ENCODE measurements at regions not wholly inside any gene's neighbourhood (a gene's known extent, or its start where the extent isn't known, plus 50 kb on each side); places are given as distances from the start of the nearest gene placed in this dataset.

DNA sequence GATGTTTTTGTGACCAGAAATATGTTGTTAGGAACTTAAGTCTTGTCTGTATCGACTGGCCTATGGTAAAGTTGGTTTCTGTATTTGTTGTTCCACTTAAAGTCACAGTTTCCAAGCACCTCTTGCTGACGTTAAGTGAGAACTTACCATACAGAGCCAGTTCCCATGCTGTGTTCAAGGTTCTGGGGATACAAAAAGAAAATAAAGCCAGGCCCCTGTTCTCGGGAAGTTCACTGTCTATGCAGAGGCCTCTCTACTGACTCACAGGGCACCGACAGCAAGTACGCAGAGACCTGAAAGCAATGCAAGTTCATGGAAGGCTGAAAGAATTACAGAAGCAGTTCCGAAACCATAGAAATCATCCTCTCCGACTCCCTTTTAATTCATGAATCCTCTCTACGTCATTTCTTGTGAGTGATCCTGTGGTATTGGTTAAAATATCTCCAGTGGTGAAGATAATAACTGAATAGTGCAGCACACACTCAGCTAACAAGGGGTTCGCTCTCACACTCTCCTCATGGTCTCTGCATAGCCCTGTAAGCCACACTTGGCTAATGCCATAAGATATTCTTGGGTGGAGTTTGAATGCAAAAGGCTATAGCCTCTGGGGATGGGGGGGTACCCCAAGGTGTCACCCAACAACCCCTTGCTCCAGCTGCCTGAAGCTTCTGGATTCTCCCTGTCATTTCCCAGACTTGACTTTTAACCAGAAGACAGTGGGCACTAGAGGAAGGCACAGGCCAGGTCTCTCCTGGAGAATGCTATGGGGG lies 91.2 kb upstream of the EXOC2 start:
- TF ChIP-seq, protein P1, sequence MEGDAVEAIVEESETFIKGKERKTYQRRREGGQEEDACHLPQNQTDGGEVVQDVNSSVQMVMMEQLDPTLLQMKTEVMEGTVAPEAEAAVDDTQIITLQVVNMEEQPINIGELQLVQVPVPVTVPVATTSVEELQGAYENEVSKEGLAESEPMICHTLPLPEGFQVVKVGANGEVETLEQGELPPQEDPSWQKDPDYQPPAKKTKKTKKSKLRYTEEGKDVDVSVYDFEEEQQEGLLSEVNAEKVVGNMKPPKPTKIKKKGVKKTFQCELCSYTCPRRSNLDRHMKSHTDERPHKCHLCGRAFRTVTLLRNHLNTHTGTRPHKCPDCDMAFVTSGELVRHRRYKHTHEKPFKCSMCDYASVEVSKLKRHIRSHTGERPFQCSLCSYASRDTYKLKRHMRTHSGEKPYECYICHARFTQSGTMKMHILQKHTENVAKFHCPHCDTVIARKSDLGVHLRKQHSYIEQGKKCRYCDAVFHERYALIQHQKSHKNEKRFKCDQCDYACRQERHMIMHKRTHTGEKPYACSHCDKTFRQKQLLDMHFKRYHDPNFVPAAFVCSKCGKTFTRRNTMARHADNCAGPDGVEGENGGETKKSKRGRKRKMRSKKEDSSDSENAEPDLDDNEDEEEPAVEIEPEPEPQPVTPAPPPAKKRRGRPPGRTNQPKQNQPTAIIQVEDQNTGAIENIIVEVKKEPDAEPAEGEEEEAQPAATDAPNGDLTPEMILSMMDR (IDR thresholded peaks at IDR 0.05; ENCODE audit: borderline replicate concordance, extremely low read depth, low read length, poor library complexity, severe bottlenecking), result no peak
- TF ChIP-seq EZH2 (IDR thresholded peaks at IDR 0.05; ENCODE audit: borderline replicate concordance, low read depth, low read length, severe bottlenecking), result no peak

All from DND-41 (cell line).